GM12892 (cell line): ENCODE measurements at regions not wholly inside any gene's neighbourhood (a gene's known extent, or its start where the extent isn't known, plus 50 kb on each side); places are given as distances from the start of the nearest gene placed in this dataset.

ENCODE experiments used
- POLR2A ChIP-seq: IDR thresholded peaks from 2 replicates; pipeline ENCODE4 v1.6.1; 2011; ENCODE audit warnings: low read depth, low read length, control low read depth
- POLR2AphosphoS5 ChIP-seq: IDR thresholded peaks from 2 replicates; pipeline ENCODE4 v1.6.1; 2011; ENCODE audit warnings: low read depth, low read length, control low read depth
- TAF1 ChIP-seq: IDR thresholded peaks from 2 replicates; pipeline ENCODE4 v1.6.1; 2011; ENCODE audit warnings: low read depth, mild to moderate bottlenecking, control low read depth, low read length, borderline replicate concordance

DNA sequence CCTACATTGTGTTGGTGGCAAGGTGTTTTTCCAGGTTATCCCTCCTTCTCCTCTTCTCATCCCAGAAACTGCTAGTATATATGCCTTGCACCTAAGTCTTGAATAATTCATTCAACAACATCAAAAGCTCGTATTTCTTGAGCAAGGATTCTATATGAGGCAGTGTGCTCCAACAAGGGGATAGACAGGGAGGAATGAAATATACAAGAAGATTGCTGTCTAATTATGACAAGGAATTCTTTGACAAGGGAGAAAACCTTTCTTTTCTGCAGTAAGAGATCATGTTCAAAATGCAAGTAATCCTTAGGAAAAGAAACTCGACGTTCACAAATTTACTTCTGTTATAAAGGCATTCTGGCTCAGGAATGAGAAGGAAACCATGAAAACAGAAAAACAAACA lies 788.6 kb downstream of the TDRD15 start:
- no peak for TF ChIP-seq POLR2A
- TF ChIP-seq POLR2AphosphoS5 = no peak
- TF ChIP-seq TAF1 = no peak
